GM03348 (cell line): ENCODE measurements at regions not wholly inside any gene's neighbourhood (a gene's known extent, or its start where the extent isn't known, plus 50 kb on each side); places are given as distances from the start of the nearest gene placed in this dataset.

ENCODE experiments used
- DNase-seq: peaks from one replicate; pipeline ENCODE4 v3.0.0; 2012; ENCODE audit warnings: low spot score

DNA sequence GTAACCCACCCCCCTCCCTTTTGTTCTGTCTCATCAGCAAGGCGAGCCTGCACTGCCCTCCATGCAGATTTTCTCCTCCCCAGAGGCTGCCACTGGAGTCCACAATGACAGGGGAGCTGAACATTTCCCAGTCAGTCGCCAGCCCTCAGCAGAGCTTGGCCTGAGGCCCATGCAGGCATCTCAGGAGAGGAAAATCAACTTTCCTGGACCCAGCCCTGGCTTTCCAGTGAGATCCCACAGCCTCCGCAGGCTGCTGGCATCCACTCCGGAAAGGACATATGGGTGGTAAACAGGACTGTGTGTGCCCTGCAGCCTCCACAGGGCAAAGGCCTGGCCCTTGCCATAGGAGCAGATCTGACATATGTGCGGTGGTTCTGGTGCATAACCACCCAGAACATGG is 253.8 kb downstream of the TNS1 start:
- no peak for DNase-seq

DNA sequence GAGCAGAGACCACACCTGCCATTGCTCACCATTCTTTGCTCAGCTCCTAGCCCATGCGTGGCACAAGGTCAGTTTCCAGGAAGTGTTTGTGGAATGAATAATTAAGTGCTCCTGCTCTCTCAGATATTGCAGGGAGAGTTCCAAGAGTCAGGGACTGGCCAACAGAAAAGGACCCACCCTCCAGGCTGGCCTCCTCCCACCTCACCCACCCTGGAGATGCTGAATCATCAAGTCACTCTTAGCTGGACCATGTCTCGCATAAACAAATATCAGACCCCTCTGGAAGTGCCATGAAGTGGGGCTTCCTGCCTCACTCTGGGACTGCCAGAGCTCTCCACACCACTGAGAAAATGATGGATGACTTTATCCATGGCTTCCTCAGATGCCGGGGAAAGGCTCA is 256.0 kb downstream of the TNS1 start:
- DNase-seq = peak; percentile 17

DNA sequence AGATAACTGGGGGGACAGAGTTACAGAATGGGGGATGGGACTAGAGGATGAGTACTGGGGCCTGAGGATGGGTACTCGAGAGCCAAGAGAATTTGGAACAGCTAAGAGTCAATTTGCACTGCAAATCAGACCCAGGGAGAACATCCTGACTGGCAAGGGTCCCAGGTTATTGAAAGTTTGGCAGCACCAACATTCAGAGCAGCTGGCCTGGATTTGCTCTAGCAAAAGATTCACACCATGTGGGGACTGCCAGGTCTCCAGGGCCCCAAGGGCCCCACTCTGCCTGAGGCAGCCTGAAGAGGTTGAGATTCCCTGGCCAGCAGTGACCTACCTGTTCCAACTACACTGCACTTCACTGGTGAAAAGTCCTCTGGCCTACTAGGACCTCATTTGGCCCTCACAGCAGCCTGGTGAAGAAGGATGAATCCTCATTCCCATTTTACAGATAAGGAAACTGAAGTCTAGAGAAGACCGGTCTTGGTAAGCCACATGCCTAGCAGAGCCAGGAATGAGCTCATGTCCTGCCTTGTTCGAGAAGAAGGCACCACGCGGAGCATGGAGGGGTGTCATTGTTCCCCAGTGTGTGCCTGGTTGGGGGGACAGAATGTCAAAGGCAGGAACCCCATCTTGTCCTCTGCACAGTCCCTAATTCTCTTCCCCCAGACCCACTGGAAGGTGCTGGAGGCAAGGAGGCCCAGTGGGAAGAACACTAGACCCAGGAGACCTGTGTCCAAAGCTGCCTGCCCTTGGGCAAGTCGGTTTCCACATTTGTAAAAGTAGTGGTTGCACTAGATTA is 258.6 kb downstream of the TNS1 start:
- peak; percentile 24 for DNase-seq

DNA sequence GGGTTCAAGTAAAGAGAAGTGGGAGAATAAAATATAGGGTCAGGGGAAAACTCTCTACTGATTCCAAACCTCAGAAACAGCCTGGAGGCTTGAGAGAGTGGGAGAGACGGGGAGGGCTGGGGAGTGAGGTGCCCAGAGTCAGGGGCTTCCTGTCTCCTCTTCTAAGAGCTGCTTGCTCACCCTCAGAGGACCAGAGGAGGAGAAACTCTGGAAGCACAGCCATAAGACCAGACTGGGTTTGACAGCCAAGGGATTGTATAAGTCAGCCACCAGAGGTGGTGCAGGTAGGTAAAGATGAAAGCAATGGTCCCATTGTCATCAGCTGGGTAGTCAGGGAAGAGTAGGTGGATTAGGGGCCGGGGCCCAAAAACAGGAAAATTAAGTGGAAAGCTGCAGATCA is 259.4 kb downstream of the TNS1 start:
- no peak for DNase-seq

DNA sequence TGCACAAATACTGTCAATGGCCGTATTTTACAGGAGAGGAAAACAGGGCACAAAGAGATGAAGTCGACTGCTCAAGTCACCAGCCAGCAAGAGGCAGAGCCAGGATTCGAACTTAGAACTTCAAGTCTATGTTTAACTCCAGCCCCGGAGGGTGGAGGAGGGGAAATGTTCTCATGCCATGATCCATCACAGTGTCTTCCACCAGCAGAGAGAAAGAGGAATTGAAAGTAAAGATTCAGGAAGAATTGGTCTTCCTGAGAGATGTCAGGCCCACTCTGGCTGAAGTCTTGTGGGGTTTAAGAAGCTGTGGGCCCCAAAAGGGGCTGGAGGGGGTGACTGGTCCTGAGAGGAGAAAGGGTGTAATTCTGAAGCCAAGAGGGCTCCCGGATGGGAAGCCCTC is 260.0 kb downstream of the TNS1 start:
- DNase-seq = no peak

DNA sequence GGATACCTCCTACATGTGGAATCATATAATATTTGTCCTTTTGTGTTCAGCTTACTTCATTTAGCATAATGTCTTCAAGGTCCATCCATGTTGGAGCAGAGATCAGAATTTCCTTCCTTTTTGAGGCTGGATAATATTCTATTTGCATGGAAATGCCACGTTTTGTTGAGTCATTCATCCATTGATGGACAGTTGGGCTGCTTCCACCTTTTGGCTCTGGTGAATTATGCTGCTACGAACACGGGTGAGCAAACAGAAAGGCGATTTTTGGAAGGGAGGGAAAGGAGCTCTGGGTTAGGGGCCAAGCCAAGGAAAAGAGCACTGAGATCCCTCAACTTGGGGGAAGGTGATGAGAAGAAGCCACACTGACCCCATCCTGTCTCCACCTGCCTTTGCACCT is 260.5 kb downstream of the TNS1 start:
- no peak for DNase-seq

DNA sequence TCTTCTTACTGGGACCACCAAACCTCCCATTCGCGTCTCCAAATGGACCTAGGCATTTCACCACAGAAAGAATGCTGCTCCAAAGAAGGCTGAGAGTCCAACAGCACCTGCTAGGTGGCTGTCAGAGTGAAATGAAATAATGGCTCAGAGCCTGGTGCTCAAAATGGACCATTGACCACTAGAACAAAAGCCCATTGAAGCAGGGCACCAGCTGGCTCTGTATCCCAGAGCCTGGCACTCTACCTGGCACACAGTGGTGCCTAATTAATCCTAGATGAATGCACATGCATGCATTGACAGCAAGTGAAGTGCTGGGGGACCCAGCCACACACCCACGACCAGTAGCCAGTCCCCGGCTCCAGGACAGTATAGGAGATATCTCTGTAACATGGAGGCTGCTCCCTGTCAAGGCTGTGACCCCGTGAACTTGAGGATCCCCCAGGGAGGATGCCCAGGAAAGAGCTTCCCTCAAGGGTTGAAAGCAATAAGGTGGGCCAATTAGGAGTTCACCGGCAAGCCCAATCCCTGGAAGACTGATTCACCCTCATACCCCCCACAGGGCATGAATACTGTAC is 261.3 kb downstream of the TNS1 start:
- no peak for DNase-seq

DNA sequence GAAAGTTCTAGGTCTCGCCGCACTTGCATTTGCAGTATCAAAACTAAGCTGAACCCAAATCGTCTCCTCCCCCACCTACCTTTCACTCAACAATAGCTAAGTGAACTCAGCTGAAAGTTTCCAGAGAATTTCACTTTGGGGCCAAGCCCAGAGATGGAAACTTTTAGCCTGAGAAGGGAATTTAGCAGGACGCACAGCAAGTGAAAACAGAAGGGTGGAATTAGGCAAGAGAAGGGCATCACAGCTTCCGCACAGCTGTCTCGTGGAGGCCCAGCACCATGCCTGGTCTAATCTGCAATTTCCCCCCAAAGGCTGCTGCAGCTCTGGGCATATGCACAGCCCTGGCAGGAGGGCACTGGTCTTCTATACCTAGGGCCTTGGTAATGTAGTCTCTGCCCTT is 262.0 kb downstream of the TNS1 start:
- no peak for DNase-seq

DNA sequence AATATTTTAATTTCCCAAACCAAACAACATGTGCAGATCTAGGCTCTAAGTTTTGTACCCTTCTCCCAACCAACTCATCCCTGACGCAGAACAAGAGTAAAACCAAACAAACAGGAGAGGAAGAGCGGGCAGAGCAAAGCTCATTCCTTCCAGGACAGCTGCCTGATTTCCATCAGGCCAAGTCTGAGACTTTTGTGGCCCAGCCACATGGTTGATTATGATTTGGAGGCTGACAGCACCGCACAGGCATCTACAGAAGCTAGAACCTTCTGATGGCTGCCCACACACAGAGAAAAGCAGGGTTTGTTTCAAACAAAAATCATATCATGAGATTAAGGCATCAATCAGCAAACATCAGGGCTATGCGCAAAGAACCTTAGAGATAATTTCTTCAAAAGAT is 262.6 kb downstream of the TNS1 start:
- no peak for DNase-seq

DNA sequence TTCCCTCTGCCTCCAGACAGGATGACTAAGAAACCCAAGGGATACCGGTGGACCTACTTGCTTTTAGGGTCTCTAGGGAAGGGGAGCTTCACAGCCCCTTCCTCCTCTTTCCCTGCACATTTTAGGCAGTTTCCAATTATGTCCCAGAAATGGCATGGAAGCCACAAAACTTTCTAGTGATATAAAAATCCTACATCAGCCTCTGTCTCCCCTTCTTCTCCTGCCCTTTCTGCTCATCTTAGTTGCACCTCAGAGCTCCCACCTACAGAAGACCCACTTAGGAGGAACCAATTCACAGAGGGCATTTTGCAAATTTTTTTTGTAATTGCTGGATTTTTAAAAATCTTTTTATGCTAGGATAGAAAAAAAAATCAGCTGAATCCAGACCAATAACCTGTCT is 263.1 kb downstream of the TNS1 start:
- DNase-seq = no peak

DNA sequence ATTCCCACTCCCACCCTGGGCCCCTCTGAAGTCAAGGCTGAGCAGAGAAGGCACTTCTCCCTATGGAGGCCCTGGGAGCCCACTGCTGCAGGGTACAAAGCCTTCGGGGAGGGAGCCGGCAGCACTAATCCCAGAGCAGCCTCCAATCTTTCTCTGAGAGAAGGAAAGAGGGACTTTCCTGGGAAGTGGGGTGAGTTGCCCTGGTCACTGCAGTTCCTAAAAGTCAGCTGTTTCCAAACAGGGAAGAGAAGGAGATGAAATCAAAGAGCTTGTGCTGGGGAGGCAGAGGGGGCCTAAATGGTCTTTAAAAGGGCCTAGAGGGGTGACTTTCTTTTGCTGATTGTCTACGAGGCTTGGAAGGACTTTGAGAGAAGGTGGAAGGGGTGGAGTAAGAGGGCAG is 264.7 kb downstream of the TNS1 start:
- DNase-seq = no peak

DNA sequence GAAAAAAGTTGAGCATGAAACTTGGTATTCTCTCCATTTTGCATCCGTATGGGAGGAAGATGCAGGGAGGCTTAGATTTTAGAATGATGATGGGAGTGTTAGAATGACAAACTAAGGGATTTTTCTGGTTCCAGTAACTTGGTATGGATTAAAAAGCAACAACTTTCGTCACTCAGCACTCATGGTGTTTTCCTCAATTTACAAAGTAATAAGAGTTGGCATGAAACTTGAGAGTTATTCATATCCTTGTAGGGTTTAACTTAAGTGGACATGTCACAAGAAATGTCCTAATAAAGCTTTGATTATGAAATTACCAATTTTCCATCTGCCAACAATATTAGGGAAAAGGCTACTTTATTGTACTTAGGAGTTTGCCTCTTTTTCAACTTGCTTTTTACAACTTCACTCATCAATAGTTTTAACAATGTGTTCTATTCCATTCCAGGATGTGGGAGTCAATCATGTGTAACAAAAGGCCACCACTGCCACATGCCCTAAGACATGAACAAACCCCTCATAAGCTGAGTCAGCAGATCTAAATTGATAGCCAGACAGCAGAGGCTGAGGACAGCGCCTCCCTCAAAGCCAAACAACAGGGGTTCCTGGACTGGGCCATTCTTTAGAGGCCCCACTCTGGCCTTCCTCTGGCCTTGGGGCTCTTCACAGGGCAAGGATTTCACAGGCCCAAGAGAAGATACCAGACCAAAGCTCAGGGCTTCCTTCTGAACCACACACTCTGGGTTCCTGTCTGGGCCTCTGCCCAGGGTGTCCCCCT is 265.8 kb downstream of the TNS1 start:
- DNase-seq = no peak

DNA sequence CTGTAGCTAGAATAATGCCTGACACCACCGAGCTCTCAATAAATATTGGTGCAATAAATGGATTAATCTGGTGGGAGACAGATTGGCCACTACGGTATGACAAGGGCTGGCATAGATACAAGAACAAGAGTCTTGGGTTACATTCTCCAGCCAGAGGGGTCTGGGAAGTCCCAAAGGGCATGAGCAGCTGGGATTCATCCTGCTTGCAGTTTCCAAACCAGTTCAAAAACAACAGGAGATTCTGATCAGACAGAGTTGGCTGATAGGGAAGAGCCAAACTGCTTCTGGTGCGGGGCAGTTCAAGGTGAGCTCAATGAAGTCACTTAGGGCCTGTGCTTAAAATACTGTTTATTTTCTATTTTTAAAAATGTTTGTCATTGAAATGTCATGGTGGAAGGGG is 266.9 kb downstream of the TNS1 start:
- no peak for DNase-seq

DNA sequence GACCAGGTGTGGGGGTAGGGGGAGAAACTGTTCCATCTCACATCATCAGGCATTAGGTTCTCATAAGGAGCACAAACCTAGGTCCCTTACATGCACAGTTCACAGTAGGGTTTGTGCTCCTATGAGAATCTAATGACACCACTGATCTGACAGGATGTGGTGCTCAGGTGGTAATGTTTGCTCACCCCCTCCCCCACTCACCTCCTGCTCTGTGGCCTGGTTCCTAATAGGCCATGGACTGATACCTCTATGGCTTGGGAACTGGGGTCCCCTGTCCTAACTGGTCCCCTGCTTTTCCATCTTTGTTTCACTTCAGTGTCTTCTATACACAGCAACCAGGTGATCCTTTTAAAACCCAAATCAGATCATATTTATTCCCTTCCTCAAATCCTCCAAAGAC is 267.8 kb downstream of the TNS1 start:
- no peak for DNase-seq

DNA sequence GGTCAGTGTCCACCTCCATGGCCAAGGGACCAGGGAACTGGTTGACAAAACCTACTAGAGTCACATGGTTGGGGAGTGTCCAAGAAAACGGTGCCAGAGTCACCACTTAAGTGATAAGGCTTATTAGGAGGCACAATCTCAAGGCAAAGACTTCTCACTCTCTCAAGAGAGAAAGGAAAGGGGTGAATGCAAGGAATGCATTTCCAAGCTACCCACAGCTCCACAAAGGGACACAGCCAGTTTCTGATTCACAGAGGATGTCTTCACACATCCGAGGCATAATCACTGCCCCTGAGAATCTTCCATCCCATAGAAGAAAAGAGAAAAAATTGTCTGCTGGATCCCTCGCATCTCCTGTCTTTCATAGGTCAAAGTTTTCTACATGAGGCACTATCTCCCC is 269.3 kb downstream of the TNS1 start:
- DNase-seq = peak; percentile 69

DNA sequence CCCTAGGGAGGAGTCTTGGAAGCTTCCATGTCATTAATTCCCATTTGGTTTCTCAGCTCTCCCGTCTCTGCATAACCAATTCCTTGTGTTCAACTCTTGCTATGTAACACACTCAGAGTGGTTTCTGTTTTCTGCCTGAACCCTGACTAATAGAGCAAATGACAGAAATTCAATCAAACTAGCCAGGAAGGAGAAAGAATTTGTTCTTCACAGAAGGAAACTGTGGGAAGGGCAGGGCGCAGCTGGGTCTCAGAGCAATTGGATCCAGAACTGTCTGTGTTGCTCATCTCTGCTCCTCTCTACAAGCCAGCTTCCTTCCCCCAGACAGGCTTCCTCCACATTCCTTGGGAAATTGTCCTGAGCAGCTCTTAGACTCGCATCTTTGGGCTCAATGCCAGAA is 269.8 kb downstream of the TNS1 start:
- DNase-seq = peak; percentile 88

DNA sequence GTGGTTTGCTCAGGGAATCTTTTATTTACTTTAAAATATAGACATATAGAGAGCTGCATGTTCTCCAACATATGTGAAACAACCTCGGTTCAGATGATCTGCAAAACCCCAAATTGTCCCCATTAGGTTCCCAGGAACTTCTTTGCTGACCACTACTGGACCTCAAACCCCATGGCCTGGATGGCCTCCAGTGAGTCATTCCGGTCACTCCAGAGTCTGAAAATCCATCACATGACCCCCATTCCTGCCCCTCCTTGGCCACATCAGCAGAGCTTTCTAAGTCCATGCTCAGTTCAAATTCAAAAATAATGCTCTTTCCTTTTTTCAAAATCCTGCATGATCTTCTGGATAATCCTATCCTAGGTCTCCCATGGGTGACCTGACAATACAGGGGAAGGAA is 271.0 kb downstream of the TNS1 start:
- DNase-seq = no peak

DNA sequence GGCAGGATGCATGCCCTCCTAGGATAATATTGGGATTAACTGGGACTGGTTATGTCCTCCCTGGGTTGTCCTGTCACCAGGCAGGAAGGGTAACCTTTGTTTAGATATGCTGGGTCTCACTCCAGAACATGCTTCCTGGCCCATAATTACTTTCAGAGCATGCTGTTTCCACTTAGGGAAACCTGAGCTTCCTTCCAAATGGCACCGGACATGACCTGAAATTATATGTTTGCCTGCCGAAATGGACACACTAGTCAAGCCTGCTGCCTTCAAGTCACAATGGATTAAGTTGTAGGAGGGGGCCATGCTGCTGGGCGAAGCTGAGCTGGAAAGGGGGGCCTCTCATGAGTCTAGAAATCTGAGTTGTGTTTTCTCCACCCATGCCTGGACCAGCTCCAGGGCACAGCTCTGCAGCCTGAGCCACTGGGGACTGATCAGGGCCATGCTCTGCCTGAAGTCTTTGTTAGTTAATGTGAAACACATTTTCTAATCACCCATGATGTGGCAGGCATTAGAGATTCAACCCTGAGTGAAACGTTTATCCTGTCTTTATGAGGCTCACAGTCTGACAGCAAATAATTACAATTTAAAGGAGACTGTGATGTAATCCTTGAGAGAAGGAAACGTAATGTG is 273.3 kb downstream of the TNS1 start:
- peak; percentile 71 for DNase-seq

DNA sequence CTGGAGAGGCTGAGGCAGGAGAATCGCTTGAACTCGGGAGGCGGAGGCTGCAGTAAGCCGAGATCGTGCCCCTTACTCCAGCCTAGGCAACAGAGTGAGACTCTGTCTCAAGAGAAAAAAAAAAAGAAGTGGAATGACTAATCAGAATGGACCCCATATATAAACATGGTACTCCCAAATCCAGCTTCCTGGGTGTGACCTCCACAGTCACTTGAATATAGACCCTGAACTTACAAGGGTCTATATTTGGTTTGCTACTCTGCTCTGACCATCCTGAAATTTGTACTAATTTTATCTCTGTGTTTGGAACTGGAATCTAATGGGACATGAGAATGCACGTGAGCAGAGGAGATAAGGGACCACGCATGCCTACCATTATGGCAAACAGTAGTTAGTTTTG is 275.0 kb downstream of the TNS1 start:
- DNase-seq = no peak

DNA sequence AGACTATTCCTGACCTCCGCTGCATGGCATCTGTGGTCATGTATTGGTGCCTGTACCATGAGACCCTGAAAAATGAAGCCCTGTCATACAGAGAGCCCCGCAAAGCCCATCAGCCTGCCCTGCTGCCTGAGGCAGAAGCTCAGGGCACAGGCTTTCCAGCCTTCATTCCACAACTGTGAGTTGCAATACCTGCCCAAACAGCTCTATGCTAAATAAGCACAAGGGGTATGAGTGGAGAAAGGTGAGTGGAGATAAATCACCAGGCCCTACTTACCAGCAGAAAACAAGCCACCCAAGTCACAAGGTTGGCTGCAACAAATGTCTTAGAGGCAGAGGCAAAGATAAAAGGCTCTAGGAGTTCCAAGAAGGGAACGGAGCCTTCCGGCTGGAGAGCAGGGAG is 277.4 kb downstream of the TNS1 start:
- DNase-seq = no peak

DNA sequence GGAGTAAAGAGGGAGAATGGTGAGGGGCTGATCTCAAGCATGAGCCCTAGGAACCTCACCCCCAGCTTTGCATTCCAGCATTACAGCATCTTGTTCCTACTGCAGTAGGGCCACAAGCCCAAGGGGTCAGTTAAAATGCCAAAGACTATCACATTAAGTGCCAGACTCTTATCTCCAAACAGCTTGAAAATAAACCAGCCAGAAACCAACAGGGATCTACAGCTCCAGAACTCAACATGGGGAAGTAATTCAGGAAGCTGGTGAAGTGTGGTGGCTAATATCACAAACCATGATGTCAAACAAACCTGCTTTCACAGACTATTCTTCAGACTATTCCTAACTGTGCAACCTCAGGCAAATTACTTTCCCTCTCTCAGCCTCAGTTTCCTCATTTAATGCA is 278.3 kb downstream of the TNS1 start:
- DNase-seq = no peak

DNA sequence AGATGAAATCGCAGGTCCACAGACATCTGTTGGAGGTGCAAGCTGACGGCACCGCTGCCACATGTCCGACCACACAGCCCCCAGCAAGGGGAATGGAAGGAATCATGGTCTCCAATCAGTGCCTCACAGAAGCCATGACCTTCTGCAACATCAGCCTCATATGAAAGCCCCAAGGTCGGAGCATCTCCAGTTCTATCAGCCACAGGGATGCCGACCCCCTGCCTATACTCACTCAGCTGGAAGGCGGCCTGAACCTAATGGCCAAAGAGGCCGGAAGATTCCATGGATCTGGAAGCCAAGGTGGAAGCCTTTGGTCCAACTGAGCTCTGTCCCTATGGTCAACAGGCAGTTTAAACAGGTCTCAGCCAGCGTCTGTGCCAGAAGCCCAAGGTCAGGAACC is 278.8 kb downstream of the TNS1 start:
- DNase-seq = no peak

DNA sequence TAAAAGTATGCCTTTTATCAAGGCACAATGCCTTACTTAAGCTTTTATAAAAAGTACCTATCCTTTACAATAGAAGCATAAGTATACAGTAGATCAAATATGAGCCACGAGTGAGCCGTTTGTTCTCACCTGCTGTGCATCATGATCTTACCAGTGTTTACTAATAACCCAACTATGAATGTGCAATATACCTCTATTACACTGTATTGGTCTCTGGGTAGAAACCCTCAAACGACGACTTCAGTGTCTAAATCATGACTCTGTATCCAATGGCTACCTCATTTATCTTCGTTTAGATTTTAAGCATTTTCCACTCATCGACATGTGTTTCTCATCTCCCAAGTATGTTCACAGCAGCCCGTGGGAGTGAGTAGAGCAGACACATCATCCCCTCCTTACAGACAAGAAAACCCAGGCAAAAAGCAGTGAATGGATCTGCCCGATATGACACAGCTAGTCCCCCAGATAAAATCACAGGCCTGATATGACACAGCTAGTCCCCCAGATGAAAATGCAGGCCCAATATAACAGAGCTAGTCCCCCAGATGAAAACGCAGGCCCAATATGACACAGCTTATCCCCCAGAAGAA is 279.8 kb downstream of the TNS1 start:
- peak; percentile 84 for DNase-seq
